CD4-positive, alpha-beta T cell (primary cell): ENCODE measurements at regions not wholly inside any gene's neighbourhood (a gene's known extent, or its start where the extent isn't known, plus 50 kb on each side); places are given as distances from the start of the nearest gene placed in this dataset.

Experiments
- ATAC-seq: fragments of 200-7000 bp; cut with Tn5 transposase; one replicate; pipeline ENCODE4 v1.10.0; 2022; ENCODE audit warnings: mild to moderate bottlenecking; ENCODE audit not compliant: poor library complexity
- CTCF ChIA-PET: fragments of 350-600 bp; sonication (Branson Sonifier 250); formaldehyde crosslinking; loops from one replicate; lab custom pipeline; 2021; ENCODE audit warnings: antibody characterized with exemption, inconsistent platforms; lab: Charles Lee
- POLR2A ChIA-PET: fragments of 350-600 bp; sonication (Branson Sonifier 250); formaldehyde crosslinking; loops from one replicate; lab custom pipeline; 2021; ENCODE audit warnings: antibody characterized with exemption, inconsistent platforms; lab: Charles Lee
- DNase-seq, 14 experiments: peaks; one replicate each; pipeline ENCODE4 v3.0.0-alpha.2; 2013 to 2020; ENCODE audit warnings: mixed read lengths in 2 of 14
- H3K27ac ChIP-seq, 2 donors: one replicate each; pipeline versions ENCODE4 v1.5.1 to v1.7.0; 2013; ENCODE audit warnings: low read length in 2 of 2, low read depth in 1 of 2, mild to moderate bottlenecking in 1 of 2
- H3K27me3 ChIP-seq, 2 experiments: 1 replicate in 1 of 2; 2 replicates in 1 of 2; pipeline versions ENCODE4 v1.6.1 to v1.7.0; 2013; ENCODE audit warnings: low read length in 2 of 2, control low read depth in 1 of 2, mild to moderate bottlenecking in 1 of 2, moderate library complexity in 1 of 2; ENCODE audit not compliant: insufficient read depth in 2 of 2, control insufficient read depth in 1 of 2
- H3K36me3 ChIP-seq: one replicate; pipeline ENCODE4 v1.6.1; 2013; ENCODE audit warnings: low read length, control low read depth; ENCODE audit not compliant: insufficient read depth
- H3K4me1 ChIP-seq: one replicate; pipeline ENCODE4 v1.6.1; 2013; ENCODE audit warnings: low read length, control low read depth; ENCODE audit not compliant: insufficient read depth
- H3K4me3 ChIP-seq: one replicate; pipeline ENCODE4 v1.5.1; 2013; ENCODE audit warnings: mild to moderate bottlenecking, low read length, moderate library complexity
- H3K9me3 ChIP-seq, 2 experiments: 1 replicate in 1 of 2; 2 replicates in 1 of 2; pipeline versions ENCODE4 v1.6.1 to v1.7.0; 2013; ENCODE audit warnings: low read length in 2 of 2, mild to moderate bottlenecking in 2 of 2, control low read depth in 1 of 2, moderate library complexity in 1 of 2; ENCODE audit not compliant: control insufficient read depth in 1 of 2, insufficient read depth in 1 of 2
- H3K27ac Mint-ChIP-seq: one replicate; pipeline ENCODE4 v1.8.0; 2020; ENCODE audit warnings: mixed read lengths
- H3K27me3 Mint-ChIP-seq: one replicate; pipeline ENCODE4 v1.8.0; 2021; ENCODE audit warnings: mixed read lengths
- H3K36me3 Mint-ChIP-seq: one replicate; pipeline ENCODE4 v1.8.0; 2021; ENCODE audit warnings: low read depth, mixed read lengths
- H3K4me1 Mint-ChIP-seq: one replicate; pipeline ENCODE4 v1.8.0; 2021; ENCODE audit warnings: low read depth, mixed read lengths
- H3K4me3 Mint-ChIP-seq: one replicate; pipeline ENCODE4 v1.8.0; 2020; ENCODE audit warnings: mild to moderate bottlenecking, mixed read lengths
- H3K9me3 Mint-ChIP-seq: one replicate; pipeline ENCODE4 v1.8.0; 2020; ENCODE audit warnings: mixed read lengths
- intact Hi-C, 2 experiments: fragments of 100-400 bp; cut with DNase I in 1 of 2; cut with micrococcal nuclease in 1 of 2; formaldehyde crosslinking; loops; one replicate each; pipeline versions ENCODE4 v1.15.1 to v1.9.0; 2023 to 2025; cut with DNase I, micrococcal nuclease
- TF ChIP-seq, protein P1 (sequence below): fragments of 200-600 bp; IDR thresholded peaks from one replicate; pipeline ENCODE4 v1.8.0; 2022; ENCODE audit warnings: antibody characterized with exemption, mild to moderate bottlenecking

DNA sequence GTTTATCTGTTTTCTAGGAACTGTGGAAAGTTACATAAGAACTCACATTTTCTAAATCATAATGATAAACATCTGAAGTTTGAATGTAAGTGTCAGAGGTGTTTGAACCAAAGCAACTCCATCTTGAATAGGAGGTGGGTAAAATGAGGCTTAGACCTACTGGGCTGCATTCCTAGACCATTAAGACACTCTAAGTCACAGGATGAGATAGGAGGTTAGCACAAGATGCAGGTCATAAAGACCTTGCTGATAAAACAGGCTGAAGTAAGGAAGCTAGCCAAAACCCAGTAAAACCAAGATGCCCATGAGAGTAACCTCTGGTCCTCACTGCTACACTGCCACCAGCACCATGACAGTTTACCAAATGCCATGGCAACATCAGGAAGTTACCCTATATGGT lies 297.7 kb upstream of the POU5F2 start:
- no peak for ATAC-seq

DNA sequence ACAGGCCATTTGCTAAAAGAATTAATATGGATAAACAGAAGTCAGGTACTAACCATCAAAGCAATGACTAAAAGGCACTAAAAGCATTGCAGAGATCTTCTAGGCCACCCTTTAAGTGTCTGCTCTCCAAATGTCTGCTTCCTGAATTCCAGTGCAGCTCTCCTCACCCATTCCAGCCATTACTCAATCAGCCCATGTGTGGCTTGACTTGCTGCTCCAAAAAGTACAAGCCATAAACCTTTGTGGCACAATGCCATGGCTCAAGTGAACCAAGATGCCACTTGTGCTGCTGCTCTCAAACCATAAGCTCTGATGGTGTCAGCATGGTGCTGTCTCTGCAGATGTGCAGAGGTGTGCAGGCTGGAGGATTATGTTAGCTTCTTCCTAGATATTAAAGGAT lies 290.2 kb upstream of the POU5F2 start:
- no peaks in the 10 kb centered on the region for H3K27me3 ChIP-seq
- H3K9me3 Mint-ChIP-seq, result peaks cover 3% of the 10 kb centered on the region
- CTCF ChIA-PET, result no interaction called here
- no peak for ATAC-seq
- TF ChIP-seq, protein P1, sequence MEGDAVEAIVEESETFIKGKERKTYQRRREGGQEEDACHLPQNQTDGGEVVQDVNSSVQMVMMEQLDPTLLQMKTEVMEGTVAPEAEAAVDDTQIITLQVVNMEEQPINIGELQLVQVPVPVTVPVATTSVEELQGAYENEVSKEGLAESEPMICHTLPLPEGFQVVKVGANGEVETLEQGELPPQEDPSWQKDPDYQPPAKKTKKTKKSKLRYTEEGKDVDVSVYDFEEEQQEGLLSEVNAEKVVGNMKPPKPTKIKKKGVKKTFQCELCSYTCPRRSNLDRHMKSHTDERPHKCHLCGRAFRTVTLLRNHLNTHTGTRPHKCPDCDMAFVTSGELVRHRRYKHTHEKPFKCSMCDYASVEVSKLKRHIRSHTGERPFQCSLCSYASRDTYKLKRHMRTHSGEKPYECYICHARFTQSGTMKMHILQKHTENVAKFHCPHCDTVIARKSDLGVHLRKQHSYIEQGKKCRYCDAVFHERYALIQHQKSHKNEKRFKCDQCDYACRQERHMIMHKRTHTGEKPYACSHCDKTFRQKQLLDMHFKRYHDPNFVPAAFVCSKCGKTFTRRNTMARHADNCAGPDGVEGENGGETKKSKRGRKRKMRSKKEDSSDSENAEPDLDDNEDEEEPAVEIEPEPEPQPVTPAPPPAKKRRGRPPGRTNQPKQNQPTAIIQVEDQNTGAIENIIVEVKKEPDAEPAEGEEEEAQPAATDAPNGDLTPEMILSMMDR, result no peak
- no peaks in the 10 kb centered on the region for H3K4me1 Mint-ChIP-seq
- H3K36me3 ChIP-seq, result peaks cover 13% of the 10 kb centered on the region
- H3K27me3 Mint-ChIP-seq, result no peaks in the 10 kb centered on the region
- no peak overlapping the region for H3K27ac Mint-ChIP-seq
- H3K9me3 ChIP-seq, result no peaks in the 10 kb centered on the region
- no peak overlapping the region for H3K4me3 Mint-ChIP-seq
- no peak for DNase-seq
- peaks cover 97% of the 10 kb centered on the region for H3K36me3 Mint-ChIP-seq
- H3K4me1 ChIP-seq, result no peaks in the 10 kb centered on the region
- POLR2A ChIA-PET, result no interaction called here
- H3K4me3 ChIP-seq, result no peak overlapping the region
- H3K27ac ChIP-seq, result no peak overlapping the region
- intact Hi-C loops, result no loop called here

More for the DNA sequence above, 297.7 kb upstream of the POU5F2 start:
- Histone ChIP-seq H3K9me3 (no peaks in the 10 kb centered on the region), H3K27ac (no peak overlapping the region), H3K4me1 (no peaks in the 10 kb centered on the region), H3K4me3 (no peak overlapping the region), H3K27me3 (no peaks in the 10 kb centered on the region), H3K36me3 (peaks cover 10% of the 10 kb centered on the region)
- H3K27me3 Mint-ChIP-seq, result no peaks in the 10 kb centered on the region
- peaks cover 84% of the 10 kb centered on the region for H3K36me3 Mint-ChIP-seq
- ChIA-PET CTCF (no interaction called here), POLR2A (no interaction called here)
- intact Hi-C loops, result no loop called here
- no peak overlapping the region for H3K4me3 Mint-ChIP-seq
- TF ChIP-seq, protein P1, result no peak
- DNase-seq, result no peak
- no peaks in the 10 kb centered on the region for H3K4me1 Mint-ChIP-seq
- peaks cover 2% of the 10 kb centered on the region for H3K9me3 Mint-ChIP-seq
- H3K27ac Mint-ChIP-seq, result no peak overlapping the region

DNA sequence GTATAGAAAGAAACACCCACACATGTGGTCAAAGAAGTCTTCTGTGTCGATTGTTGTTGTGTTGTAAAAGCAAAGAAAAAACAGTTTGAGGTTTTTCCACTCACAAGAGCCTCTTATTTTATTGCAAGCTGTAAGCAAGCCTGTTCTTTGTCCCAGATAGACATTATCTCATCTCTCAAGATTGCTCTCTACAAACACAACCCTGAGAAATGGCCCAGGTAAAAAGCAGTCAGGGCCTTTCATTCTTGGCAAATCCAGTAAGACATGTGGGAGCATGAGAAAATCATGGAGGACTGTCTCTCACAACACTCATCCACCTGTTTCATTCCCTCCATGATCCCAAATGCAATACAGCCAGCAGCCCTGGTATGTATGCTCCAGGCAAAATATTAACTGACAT lies 286.6 kb upstream of the POU5F2 start:
- intact Hi-C loops, result no loop called here
- POLR2A ChIA-PET, result no interaction called here
- no peaks in the 10 kb centered on the region for H3K4me1 ChIP-seq
- H3K9me3 ChIP-seq, result peaks cover 0 to 3% of the 10 kb centered on the region in 2 experiments
- no peak for DNase-seq
- no peak overlapping the region for H3K4me3 ChIP-seq
- Mint-ChIP-seq H3K27me3 (no peaks in the 10 kb centered on the region), H3K9me3 (peaks cover 4% of the 10 kb centered on the region), H3K4me1 (no peaks in the 10 kb centered on the region), H3K27ac (no peak overlapping the region), H3K36me3 (peaks cover 100% of the 10 kb centered on the region), H3K4me3 (no peak overlapping the region)
- CTCF ChIA-PET, result no interaction called here
- H3K27ac ChIP-seq, result no peak overlapping the region
- TF ChIP-seq, protein P1, result no peak
- peaks cover 10% of the 10 kb centered on the region for H3K36me3 ChIP-seq
- no peaks in the 10 kb centered on the region for H3K27me3 ChIP-seq
- ATAC-seq, result no peak
